IMR-90 (cell line): ENCODE measurements at regions not wholly inside any gene's neighbourhood (a gene's known extent, or its start where the extent isn't known, plus 50 kb on each side); places are given as distances from the start of the nearest gene placed in this dataset.
A peak's percentile ranks its signal among the peaks of the same experiment; 100 is the strongest.

Source experiments
- ATAC-seq: fragments of 200-7000 bp; cut with Tn5 transposase; 2 replicates; pipeline ENCODE4 v1.9.1; 2020; ENCODE audit warnings: low read depth, mild to moderate bottlenecking, moderate library complexity
- BruUV-seq: library from RNA; stranded (reverse); fragments of 400-500 nt; replicated peaks from 2 replicates; lab custom pipeline; 2021; lab: Mats Ljungman, UMichigan
- CTCF ChIA-PET: fragments of 300-600 bp; formaldehyde crosslinking; extraction: SDS; loops from one replicate; lab custom pipeline; 2021; ENCODE audit warnings: antibody characterized with exemption; lab: Yijun Ruan, JAX
- POLR2A ChIA-PET: fragments of 300-600 bp; sonication (Branson Sonifier 250); formaldehyde crosslinking; loops from one replicate; lab custom pipeline; 2022; ENCODE audit warnings: antibody characterized with exemption; ENCODE audit not compliant: unreplicated experiment; lab: Charles Lee
- DNase-seq: peaks from one replicate; pipeline ENCODE4 v3.0.0; 2013
- H2AFZ ChIP-seq: replicated peaks from 2 replicates; pipeline ENCODE3; 2013; ENCODE audit warnings: low read length, mild to moderate bottlenecking; ENCODE audit not compliant: poor library complexity
- H2AK5ac ChIP-seq: 2 replicates; pipeline ENCODE4 v1.6.1; 2013; ENCODE audit warnings: low read depth, low read length, inconsistent platforms
- H2AK9ac ChIP-seq: replicated peaks from 2 replicates; pipeline ENCODE3; 2013; ENCODE audit warnings: mild to moderate bottlenecking, low read depth, low read length, moderate library complexity; ENCODE audit not compliant: poor library complexity
- H2BK120ac ChIP-seq: 2 replicates; pipeline ENCODE4 v1.6.1; 2013; ENCODE audit warnings: low read depth, low read length, inconsistent platforms
- H2BK15ac ChIP-seq: 3 replicates; pipeline ENCODE4 v1.6.1; 2013; ENCODE audit warnings: low read depth, low read length, inconsistent platforms
- H2BK20ac ChIP-seq: 2 replicates; pipeline ENCODE4 v1.6.1; 2013; ENCODE audit warnings: low read depth, mild to moderate bottlenecking, inconsistent platforms, low read length, moderate library complexity
- H2BK5ac ChIP-seq: 2 replicates; pipeline ENCODE4 v1.6.1; 2013; ENCODE audit warnings: mild to moderate bottlenecking, low read depth, low read length, inconsistent platforms; ENCODE audit not compliant: poor library complexity, severe bottlenecking
- H3K14ac ChIP-seq: replicated peaks from 2 replicates; pipeline ENCODE4 v1.6.1; 2013; ENCODE audit warnings: low read depth, low read length, inconsistent platforms
- H3K18ac ChIP-seq: 2 replicates; pipeline ENCODE4 v1.6.1; 2013; ENCODE audit warnings: low read depth, low read length, control low read depth
- H3K23ac ChIP-seq: 2 replicates; pipeline ENCODE4 v1.6.1; 2013; ENCODE audit warnings: low read depth, low read length, inconsistent platforms
- H3K27ac ChIP-seq: 2 replicates; pipeline ENCODE4 v1.5.1; 2013; ENCODE audit warnings: mild to moderate bottlenecking, control low read depth, low read length; ENCODE audit not compliant: insufficient read depth
- H3K27me3 ChIP-seq: 2 replicates; pipeline ENCODE4 v1.6.1; 2013; ENCODE audit warnings: low read length; ENCODE audit not compliant: control insufficient read depth, insufficient read depth
- H3K36me3 ChIP-seq: 2 replicates; pipeline ENCODE4 v1.6.1; 2013; ENCODE audit warnings: low read length, mixed read lengths; ENCODE audit not compliant: control insufficient read depth, insufficient read depth
- H3K4ac ChIP-seq: 2 replicates; pipeline ENCODE4 v1.6.1; 2013; ENCODE audit warnings: low read depth, low read length, inconsistent platforms
- H3K4me1 ChIP-seq: 2 replicates; pipeline ENCODE4 v1.6.1; 2013; ENCODE audit warnings: low read length, mixed read lengths; ENCODE audit not compliant: control insufficient read depth, insufficient read depth
- H3K4me2 ChIP-seq: 2 replicates; pipeline ENCODE4 v1.6.1; 2013; ENCODE audit warnings: low read depth, mild to moderate bottlenecking, control low read depth, low read length, moderate library complexity
- H3K4me3 ChIP-seq: 2 replicates; pipeline ENCODE4 v1.5.1; 2013; ENCODE audit warnings: low read depth, mild to moderate bottlenecking, control low read depth, low read length, moderate library complexity; ENCODE audit not compliant: insufficient read depth
- H3K56ac ChIP-seq: 2 replicates; pipeline ENCODE4 v1.6.1; 2013; ENCODE audit warnings: low read length, inconsistent platforms; ENCODE audit not compliant: insufficient read depth; ENCODE audit errors: extremely low read depth
- H3K79me1 ChIP-seq, 2 experiments: 2 replicates each; pipeline ENCODE4 v1.6.1; 2013; ENCODE audit warnings: low read length in 2 of 2, inconsistent platforms in 1 of 2, low read depth in 1 of 2
- H3K9ac ChIP-seq: 2 replicates; pipeline ENCODE4 v1.6.1; 2013; ENCODE audit warnings: low read depth, low read length, control low read depth
- H3K9me1 ChIP-seq: 2 replicates; pipeline ENCODE4 v1.6.1; 2013; ENCODE audit warnings: low read length, inconsistent platforms; ENCODE audit not compliant: insufficient read depth
- H3K9me3 ChIP-seq: 2 replicates; pipeline ENCODE4 v1.6.1; 2013; ENCODE audit warnings: low read length; ENCODE audit not compliant: control insufficient read depth, insufficient read depth
- H4K20me1 ChIP-seq: 2 replicates; pipeline ENCODE4 v1.6.1; 2013; ENCODE audit warnings: low read length, inconsistent platforms; ENCODE audit not compliant: insufficient read depth
- H4K5ac ChIP-seq: 2 replicates; pipeline ENCODE4 v1.6.1; 2013; ENCODE audit warnings: mild to moderate bottlenecking, low read depth, low read length, control low read depth
- H4K8ac ChIP-seq, 2 experiments: 2 replicates each; pipeline ENCODE4 v1.6.1; 2013; ENCODE audit warnings: low read depth in 2 of 2, low read length in 2 of 2, control low read depth in 1 of 2, inconsistent platforms in 1 of 2
- H4K91ac ChIP-seq: 2 replicates; pipeline ENCODE4 v1.6.1; 2013; ENCODE audit warnings: low read depth, low read length, inconsistent platforms; ENCODE audit not compliant: insufficient read depth
- BHLHE40 ChIP-seq: fragments of 150-350 bp; IDR thresholded peaks from 2 replicates; pipeline ENCODE4 v1.6.1; 2016; ENCODE audit warnings: mild to moderate bottlenecking, low read depth, low read length
- CEBPB ChIP-seq: IDR thresholded peaks from 2 replicates; pipeline ENCODE4 v1.6.1; 2012; ENCODE audit warnings: low read depth, low read length, improper control_type of control experiment
- CHD1 ChIP-seq: IDR thresholded peaks from 2 replicates; pipeline ENCODE4 v1.6.1; 2012; ENCODE audit warnings: low read depth, low read length, improper control_type of control experiment
- CTCF ChIP-seq: conservative IDR thresholded peaks from 2 replicates; pipeline ENCODE4 v1.5.1; 2012; ENCODE audit warnings: mild to moderate bottlenecking, low read depth, low read length, improper control_type of control experiment
- ELK1 ChIP-seq: fragments of 150-350 bp; IDR thresholded peaks from 2 replicates; pipeline ENCODE4 v1.6.1; 2016; ENCODE audit warnings: low read depth, mild to moderate bottlenecking, low read length, moderate library complexity, borderline replicate concordance
- FOS ChIP-seq: fragments of 150-350 bp; IDR thresholded peaks from 2 replicates; pipeline ENCODE4 v1.6.1; 2016; ENCODE audit warnings: low read depth, low read length
- MAFK ChIP-seq: IDR thresholded peaks from 2 replicates; pipeline ENCODE4 v1.6.1; 2012; ENCODE audit warnings: low read depth, low read length, improper control_type of control experiment
- MAZ ChIP-seq: IDR thresholded peaks from 2 replicates; pipeline ENCODE4 v1.6.1; 2012; ENCODE audit warnings: low read depth, mild to moderate bottlenecking, low read length, improper control_type of control experiment, moderate library complexity, borderline replicate concordance
- MXI1 ChIP-seq: IDR thresholded peaks from 2 replicates; pipeline ENCODE4 v1.6.1; 2012; ENCODE audit warnings: low read depth, mild to moderate bottlenecking, low read length, moderate library complexity, borderline replicate concordance
- NFE2L2 ChIP-seq: fragments of 150-350 bp; IDR thresholded peaks from 2 replicates; pipeline ENCODE4 v1.6.1; 2016; ENCODE audit warnings: low read depth, mild to moderate bottlenecking, low read length
- POLR2A ChIP-seq: IDR thresholded peaks from 2 replicates; pipeline ENCODE4 v1.6.1; 2012; ENCODE audit warnings: mild to moderate bottlenecking, low read depth, low read length
- RAD21 ChIP-seq: IDR thresholded peaks from 2 replicates; pipeline ENCODE4 v1.6.1; 2012; ENCODE audit warnings: low read length, improper control_type of control experiment
- RCOR1 ChIP-seq: IDR thresholded peaks from 2 replicates; pipeline ENCODE4 v1.6.1; 2012; ENCODE audit warnings: mild to moderate bottlenecking, low read length, improper control_type of control experiment; ENCODE audit not compliant: insufficient replicate concordance
- RFX5 ChIP-seq: IDR thresholded peaks from 2 replicates; pipeline ENCODE4 v1.8.0; 2012; ENCODE audit warnings: low read depth, mild to moderate bottlenecking, low read length, moderate library complexity
- SMC3 ChIP-seq: fragments of 150-350 bp; IDR thresholded peaks from 2 replicates; pipeline ENCODE4 v1.6.1; 2016; ENCODE audit warnings: low read depth, mild to moderate bottlenecking, antibody characterized with exemption, low read length, moderate library complexity
- USF2 ChIP-seq: fragments of 150-350 bp; IDR thresholded peaks from 2 replicates; pipeline ENCODE4 v1.6.1; 2017; ENCODE audit warnings: mild to moderate bottlenecking, antibody characterized with exemption, low read length, low read depth
- WGBS, 2 experiments: methylation state at CpG; one replicate each; pipeline versions ENCODE4 v1.1.5 to v1.1.7; 2013; ENCODE audit warnings: missing lambda C conversion rate in 2 of 2; ENCODE audit not compliant: insufficient read length in 1 of 2; ENCODE audit errors: extremely low coverage in 2 of 2; 5-methylcytosine and 5-hydroxymethylcytosine counted together
- dilution Hi-C: fragments of 300-500 bp; cut with HindIII; formaldehyde crosslinking; loops from one replicate; pipeline ENCODE4 v1.14.3; 2018; ENCODE audit warnings: low sequenced_read_pairs; ENCODE audit not compliant: unreplicated experiment
- in situ Hi-C: fragments of 300-500 bp; cut with MboI; formaldehyde crosslinking; loops from 3 replicates; pipeline ENCODE4 v1.14.3; 2019; ENCODE audit warnings: low sequenced_read_pairs, inconsistent platforms, mixed read lengths
- intact Hi-C: fragments of 100-400 bp; cut with micrococcal nuclease; formaldehyde crosslinking; loops from 2 replicates; pipeline ENCODE4 v1.10.0; 2022

- Histone ChIP-seq H4K5ac (no peak overlapping the region), H2BK120ac (no peak overlapping the region), H3K4me2 (no peak overlapping the region), H3K14ac (no peak overlapping the region), H2AFZ (no peak overlapping the region), H3K23ac (no peak overlapping the region), H3K56ac (no peak overlapping the region), H3K4me1 (no peaks in the 10 kb centered on the region), H2BK15ac (no peak overlapping the region), H3K9ac (no peak overlapping the region), H3K4me3 (no peak overlapping the region), H3K36me3 (no peaks in the 10 kb centered on the region), H4K20me1 (no peaks in the 10 kb centered on the region), H3K27ac (no peak overlapping the region), H3K27me3 (no peaks in the 10 kb centered on the region), H4K91ac (no peak overlapping the region), H2AK9ac (no peak overlapping the region), H3K4ac (no peak overlapping the region), H2BK20ac (no peak overlapping the region), H4K8ac (no peak overlapping the region), H3K9me1 (no peaks in the 10 kb centered on the region), H3K79me1 (no peaks in the 10 kb centered on the region), H3K9me3 (no peaks in the 10 kb centered on the region), H2BK5ac (no peak overlapping the region), H3K18ac (no peak overlapping the region), H2AK5ac (no peak overlapping the region)
- ATAC-seq (no peak), DNase-seq (peak; percentile 17)
- dilution Hi-C loops = no loop called here
- in situ Hi-C loops = no loop called here
- no CpG with 5 or more reads among the region's 1 CpG for WGBS, 2 experiments
- intact Hi-C loops = no loop called here
- no peak for TF ChIP-seq NFE2L2
- TF ChIP-seq SMC3 = no peak
- no peak for TF ChIP-seq USF2
- no peak for TF ChIP-seq RAD21
- no peak for TF ChIP-seq MAFK
- TF ChIP-seq CEBPB = no peak
- TF ChIP-seq CTCF = no peak
- no peak for TF ChIP-seq RCOR1
- TF ChIP-seq FOS = no peak
- TF ChIP-seq BHLHE40 = no peak
- TF ChIP-seq MAZ = no peak
- no peak for TF ChIP-seq MXI1
- TF ChIP-seq ELK1 = no peak
- no peak for TF ChIP-seq POLR2A
- TF ChIP-seq CHD1 = no peak
- TF ChIP-seq RFX5 = no peak
- ChIA-PET CTCF (interaction anchor here (1.1 kb wide), 1 partner anchor 15 kb away, joined by 4 read pairs; no protein-coding TSS in a partner anchor), POLR2A (no interaction called here)
- no TSS peak for BruUV-seq
Observed at GRCh38 chr4:77443941-77444340, 161.7 kb upstream of the CXCL13 start.
